ENCODE measurements at regions not wholly inside any gene's neighbourhood (a gene's known extent, or its start where the extent isn't known, plus 50 kb on each side); places are given as distances from the start of the nearest gene placed in this dataset.

DNA sequence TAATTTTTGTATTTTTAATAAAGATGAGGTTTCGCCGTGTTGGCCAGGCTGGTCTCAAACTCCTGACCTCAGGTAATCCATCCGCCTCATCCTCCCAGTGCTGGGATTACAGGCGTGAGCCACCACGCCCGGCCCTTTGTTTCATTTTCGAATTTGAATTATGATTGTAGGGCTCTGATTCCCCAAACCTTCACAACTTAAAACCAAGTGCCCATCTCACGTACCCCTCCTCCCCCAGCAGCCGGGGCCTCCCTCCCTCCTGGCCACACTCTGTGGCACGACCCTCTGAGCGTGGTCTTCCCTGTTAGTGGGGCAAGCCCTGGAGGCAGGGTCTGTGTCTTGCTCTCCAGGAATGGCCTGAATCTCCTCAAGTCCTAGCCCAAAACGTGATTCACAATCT is 166.5 kb downstream of the ASB1 start:
- TF ChIP-seq, protein P1, sequence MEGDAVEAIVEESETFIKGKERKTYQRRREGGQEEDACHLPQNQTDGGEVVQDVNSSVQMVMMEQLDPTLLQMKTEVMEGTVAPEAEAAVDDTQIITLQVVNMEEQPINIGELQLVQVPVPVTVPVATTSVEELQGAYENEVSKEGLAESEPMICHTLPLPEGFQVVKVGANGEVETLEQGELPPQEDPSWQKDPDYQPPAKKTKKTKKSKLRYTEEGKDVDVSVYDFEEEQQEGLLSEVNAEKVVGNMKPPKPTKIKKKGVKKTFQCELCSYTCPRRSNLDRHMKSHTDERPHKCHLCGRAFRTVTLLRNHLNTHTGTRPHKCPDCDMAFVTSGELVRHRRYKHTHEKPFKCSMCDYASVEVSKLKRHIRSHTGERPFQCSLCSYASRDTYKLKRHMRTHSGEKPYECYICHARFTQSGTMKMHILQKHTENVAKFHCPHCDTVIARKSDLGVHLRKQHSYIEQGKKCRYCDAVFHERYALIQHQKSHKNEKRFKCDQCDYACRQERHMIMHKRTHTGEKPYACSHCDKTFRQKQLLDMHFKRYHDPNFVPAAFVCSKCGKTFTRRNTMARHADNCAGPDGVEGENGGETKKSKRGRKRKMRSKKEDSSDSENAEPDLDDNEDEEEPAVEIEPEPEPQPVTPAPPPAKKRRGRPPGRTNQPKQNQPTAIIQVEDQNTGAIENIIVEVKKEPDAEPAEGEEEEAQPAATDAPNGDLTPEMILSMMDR (IDR thresholded peaks at IDR 0.05), result no peak
- TF ChIP-seq EZH2 (IDR thresholded peaks at IDR 0.05; ENCODE audit: borderline replicate concordance, insufficient read depth, low read depth, low read length, poor library complexity, severe bottlenecking), result no peak

Data from B cell (primary cell).